HG03280 (cell line): ENCODE measurements at regions not wholly inside any gene's neighbourhood (a gene's known extent, or its start where the extent isn't known, plus 50 kb on each side); places are given as distances from the start of the nearest gene placed in this dataset.
A peak's percentile ranks its signal among the peaks of the same experiment; 100 is the strongest.
"Not testable (repeated sequence)": the region's sequence is repeated elsewhere in the genome, so short reads cannot be mapped to it uniquely, and the experiment has no call there.

Experiments
- ATAC-seq: cut with Tn5 transposase; IDR thresholded peaks from one replicate; pipeline ENCODE4 v1.9.1; 2021; ENCODE audit warnings: mild to moderate bottlenecking, moderate library complexity; ENCODE audit not compliant: unreplicated experiment

DNA sequence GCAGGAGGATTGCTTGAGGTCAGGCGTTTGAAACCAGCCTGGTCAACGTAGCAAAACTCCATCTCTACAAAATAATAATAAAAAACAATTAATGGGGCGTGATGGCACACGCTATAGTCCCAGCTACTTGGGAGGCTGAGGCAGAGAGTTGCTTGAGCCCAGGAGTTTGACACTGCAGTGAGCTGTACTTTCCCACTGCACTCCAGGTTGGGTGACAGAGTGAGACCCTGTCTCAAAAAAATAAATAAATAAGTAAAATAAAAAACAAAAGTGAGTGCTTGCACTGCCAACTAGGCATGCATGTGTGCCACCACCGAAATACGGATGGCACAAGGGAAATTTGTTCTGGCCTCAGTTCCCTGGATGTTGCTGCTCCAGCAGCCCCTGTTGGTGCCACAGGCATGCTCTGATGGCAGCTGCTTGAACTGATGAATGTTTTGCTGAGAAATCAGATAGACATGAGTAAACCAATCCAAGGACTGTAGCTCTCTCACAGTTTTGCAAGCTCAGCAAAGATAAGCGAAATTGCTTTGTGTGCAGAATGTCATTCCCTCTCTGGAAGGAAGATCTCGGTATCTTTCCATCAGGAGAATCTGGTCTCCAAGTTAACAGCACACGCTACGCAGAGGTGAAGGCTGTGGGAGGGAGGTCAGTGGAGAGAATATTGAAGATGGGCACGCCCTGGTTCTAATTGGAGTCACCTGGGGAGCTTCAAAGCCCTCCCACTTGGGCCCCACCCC, 188.0 kb upstream of the SLC24A3 start:
- no peak for ATAC-seq

DNA sequence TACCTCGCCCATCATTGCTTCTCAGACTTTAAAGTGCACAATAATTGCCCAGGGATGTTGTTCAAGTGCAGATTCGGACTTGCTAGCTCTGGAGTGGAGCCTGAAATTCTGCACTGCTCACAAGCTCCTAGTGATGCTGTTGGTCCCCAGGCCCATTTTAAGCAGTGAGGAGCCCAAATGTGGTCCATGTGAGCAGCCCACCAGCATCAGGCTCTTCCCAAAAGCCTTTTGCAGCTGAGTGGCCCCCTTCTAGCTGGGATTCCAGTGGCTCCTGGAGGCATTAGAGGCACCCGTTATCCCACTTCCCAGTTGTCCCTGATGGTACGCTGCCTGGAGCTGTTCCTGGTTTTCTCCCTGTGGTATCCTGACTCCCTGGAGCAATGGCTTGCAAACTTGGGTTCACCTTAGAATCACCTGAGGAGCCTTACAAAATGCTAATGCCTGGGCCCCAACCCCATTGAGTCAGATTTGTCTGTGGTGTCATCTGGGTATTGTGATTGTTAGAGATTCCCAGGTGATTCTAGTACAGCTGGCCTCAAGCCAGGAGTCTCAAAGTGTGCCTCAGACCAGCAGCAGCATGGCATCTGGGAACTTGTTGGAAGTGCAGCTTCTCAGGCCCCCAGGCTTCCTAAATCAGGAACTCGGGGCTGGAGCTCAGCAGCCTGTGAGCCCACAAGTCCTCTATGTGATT, 186.9 kb upstream of the SLC24A3 start:
- ATAC-seq = peak; percentile 21

- peak; percentile 69 for ATAC-seq
Measured at GRCh38 chr20:19026121-19026878, 186.1 kb upstream of the SLC24A3 start.

- ATAC-seq = no peak
Measured at GRCh38 chr20:19026901-19027644, 185.4 kb upstream of the SLC24A3 start.

DNA sequence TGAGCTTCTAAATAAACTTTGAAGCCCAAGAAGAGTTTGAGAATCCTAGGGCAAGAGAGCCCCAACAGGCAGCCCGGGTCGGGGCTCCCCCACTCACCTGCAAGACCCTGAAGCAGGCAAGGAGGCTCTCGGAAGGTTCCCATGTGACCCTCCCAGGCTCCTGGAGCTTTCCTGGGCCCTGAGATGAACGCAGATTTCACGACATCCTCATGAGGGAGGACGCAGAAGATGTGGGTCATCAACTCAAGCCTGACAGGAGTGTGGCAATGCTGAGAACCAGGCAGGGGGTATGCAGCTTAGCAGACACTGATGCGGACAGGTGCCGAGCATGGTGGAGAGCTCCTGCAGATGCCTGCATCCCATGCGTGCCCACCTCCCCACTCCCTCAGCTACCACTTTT, 184.5 kb upstream of the SLC24A3 start:
- no peak for ATAC-seq

- ATAC-seq = no peak
Measured at GRCh38 chr20:19041787-19042186, 170.7 kb upstream of the SLC24A3 start.

DNA sequence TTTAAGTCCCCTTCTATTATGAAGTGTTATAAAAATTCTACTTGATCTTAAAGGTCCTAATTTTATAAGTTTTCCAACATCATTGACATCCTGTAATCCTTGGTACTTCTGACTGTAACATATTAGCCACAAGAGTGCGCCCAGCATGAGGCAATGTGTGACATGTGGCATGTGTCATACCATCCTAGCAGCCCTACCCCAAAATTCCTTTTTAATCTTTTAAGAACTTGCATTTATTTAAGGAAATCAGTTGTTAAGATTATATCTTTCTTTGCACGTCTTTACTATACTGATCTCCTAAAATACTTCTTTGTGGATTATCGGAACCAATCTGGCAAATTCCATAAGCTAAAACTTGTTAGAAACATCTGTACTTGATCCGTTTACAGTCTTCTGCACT, 167.1 kb upstream of the SLC24A3 start:
- ATAC-seq = no peak

- no peak for ATAC-seq
Measured at GRCh38 chr20:19047040-19047950, 165.1 kb upstream of the SLC24A3 start.

- ATAC-seq = no peak
Measured at GRCh38 chr20:19047951-19048296, 164.5 kb upstream of the SLC24A3 start.

DNA sequence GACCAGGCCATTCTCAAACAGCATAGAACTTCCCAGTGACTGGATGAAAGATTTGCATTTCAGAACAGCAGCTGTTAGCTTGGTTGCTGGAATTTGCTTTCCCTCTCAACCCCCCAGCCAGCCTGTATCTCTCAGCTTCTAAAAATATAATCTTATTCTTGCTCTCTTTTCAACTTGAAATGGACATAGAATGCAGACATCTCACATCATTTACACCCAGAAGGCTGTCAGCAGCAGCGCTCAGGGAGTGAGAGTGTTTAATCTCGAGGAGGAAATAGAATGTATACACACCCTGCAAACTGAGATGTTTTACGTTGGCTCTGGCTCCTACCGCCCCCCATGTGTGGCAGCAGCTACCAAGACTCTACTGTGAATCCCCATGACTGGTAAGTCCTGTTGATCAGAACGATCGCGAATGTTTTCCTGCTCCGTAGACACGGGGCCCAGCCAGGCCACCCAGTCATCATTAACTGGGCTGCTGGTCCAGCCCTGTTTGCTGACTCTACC, 163.4 kb upstream of the SLC24A3 start:
- ATAC-seq = no peak

DNA sequence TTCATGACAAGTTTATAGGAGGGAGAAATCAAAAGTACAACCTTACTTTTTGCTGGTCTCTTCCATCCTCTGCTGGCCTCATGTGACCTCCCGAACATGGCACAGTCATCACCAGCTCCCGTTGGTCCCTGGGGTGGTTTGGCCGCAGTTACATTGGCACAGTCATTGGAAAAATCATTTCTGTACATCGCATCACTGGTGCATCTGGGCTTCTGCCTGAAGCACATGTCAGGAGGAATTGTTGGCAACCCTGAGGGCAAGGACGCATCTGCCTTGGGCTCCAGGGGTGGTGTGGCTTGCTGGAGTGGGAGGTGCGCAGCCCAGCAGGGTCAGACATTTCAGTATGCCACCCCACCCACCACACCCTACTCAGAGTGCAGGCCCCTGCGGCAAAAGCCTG, 162.9 kb upstream of the SLC24A3 start:
- ATAC-seq = no peak

DNA sequence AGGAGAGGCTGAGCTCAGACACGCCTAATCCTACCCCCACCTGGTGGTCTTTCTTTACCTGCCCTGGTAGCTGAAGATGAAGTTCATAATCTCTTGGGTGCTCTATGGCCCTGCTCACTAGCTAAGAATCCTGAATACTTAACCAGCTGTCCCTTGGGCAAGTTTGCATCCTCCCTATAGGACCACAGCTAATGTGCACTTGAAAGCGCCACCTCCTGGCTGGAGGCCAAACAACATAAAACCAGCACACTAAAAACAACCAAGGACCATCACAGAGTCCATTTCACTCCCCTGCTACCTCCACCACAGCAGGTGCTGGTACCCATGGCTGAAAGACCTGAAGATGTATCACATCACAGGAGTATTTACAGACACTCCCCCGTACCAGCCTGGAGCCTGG, 155.5 kb upstream of the SLC24A3 start:
- ATAC-seq = no peak

DNA sequence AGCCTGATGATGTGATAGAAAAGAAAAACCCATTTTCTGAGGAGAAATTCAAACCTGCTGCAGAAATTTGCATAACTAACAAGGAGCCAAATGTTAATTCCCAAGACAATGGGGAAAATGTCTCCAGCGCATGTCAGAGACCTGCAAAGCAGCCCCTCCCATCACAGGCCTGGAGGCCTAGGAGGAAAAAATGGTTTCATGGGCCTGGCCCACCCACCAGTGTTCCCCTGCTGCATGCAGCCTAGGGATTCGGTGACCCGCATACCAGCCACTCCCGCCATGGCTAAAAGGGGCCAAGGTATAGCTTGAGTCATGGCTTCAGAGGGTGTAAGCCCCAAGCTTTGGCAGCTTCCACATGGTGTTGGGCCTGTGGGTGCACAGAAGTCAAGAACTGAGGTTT, 147.7 kb upstream of the SLC24A3 start:
- not testable (repeated sequence) for ATAC-seq

DNA sequence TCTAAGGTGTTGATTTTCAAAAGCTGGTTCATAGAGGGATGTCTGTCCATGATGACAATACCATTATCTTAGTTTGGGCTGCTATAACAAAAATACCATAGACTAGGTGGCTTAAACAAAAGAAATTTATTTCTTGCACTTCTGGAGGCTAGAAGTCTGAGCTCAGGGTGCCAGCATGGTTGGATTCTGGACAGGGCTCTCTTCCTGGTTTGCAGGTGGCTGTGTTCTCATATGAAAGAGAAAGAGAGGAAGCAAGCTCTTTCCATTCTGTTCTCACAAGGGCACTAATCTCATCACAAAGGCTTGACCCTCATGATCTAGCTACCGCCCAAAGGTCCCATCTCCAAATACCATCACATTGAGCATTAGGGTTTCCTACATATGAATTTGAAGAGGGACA, 144.5 kb upstream of the SLC24A3 start:
- no peak for ATAC-seq

- no peak for ATAC-seq
Measured at GRCh38 chr20:19070026-19070425, 142.4 kb upstream of the SLC24A3 start.

DNA sequence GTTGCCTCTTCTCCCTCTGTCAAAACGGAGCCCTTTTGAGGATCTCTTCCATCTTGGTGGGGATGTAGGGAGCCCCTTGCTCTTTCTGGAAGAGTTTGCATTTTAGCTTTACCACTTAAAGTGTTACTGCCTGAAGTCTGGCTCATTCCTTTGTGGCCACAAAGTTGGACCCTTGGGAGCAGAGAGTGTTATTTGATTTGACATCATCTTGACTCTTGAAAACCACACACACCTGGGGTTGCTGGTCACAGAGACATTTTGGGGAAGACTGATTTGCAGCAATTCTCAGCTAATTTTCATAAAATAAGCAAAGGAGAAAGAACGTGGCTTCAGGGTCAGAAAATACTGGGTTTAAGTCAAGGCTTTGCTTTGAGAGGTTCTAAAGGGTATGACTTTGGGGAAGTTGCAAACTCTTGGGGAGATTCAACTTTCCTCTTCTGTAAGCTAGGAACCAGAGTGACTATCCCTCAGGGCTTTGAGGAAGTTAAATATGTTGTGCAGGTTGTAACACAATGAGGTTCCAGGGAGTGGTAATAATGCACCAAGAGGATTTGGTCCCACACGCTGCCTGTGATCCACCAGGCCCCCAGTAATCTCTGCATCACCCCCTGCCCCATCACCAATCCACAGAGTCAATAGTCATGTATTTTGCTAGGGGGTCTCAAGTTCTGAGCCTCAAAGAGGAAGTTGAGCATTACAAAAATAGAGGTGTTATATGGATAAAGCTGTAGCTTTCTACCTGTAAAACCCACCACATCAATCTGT, 141.6 kb upstream of the SLC24A3 start:
- ATAC-seq = peak; percentile 36

DNA sequence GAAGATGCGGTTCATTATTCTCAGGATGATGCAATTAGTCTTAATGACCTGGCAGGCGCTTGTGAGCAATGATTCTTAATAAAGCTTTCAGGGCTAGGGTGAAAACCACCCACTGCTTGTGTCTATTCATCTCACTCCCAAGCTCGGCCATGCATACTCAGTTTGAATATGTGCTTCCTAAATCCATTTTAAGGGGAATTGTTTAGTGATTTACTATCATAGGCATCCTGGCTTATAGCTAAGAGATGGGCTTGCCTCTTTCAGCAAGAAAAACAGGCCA, 141.1 kb upstream of the SLC24A3 start:
- ATAC-seq = peak; percentile 42

DNA sequence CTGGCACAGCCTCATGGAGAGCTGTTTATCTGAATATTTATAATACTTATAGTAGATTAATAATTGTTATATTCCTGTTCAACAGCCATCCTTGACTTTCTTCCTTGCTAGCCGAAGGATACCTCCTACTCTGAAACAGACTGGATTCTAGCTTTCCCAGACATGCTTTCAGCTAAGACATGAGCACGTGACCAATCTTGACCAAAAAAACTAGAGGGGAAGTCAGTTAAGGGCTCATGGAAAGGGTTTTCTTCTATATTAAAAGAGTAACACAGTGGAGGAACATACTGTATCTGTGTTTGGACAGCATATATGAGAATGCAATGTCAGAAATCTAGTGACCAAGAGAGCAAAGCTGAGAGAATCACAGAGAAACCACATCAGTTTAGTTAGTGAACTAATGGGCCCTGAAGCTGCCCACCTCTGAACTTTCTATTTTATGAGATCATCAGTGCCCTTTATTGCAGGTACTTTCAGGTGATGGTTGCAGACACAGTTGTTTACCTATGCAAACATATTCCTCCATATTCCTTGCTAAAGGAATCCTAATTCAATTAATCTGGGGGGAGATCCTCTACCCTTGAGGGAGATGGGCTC, 140.4 kb upstream of the SLC24A3 start:
- no peak for ATAC-seq

DNA sequence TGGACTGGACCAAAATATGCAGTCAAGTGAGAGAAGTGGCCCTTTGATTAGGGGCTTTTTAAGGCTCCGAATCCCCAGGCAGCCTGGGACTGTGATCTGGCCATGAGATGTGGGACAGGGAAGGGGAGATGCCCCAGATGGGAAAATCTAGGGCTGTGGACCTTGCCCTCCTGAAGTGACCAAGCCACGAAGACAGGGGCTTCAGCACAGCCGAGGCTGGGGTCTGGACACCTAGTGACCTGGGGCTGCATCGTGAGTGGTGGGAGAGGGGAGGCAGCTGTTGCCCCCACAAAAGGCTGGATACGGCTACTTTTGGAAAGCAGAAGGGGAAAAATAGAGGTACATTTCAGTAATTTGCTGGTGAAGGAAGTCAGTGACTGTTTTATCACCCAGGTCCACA, 139.5 kb upstream of the SLC24A3 start:
- ATAC-seq = no peak
